ENCODE measurements at regions not wholly inside any gene's neighbourhood (a gene's known extent, or its start where the extent isn't known, plus 50 kb on each side); places are given as distances from the start of the nearest gene placed in this dataset.

DNA sequence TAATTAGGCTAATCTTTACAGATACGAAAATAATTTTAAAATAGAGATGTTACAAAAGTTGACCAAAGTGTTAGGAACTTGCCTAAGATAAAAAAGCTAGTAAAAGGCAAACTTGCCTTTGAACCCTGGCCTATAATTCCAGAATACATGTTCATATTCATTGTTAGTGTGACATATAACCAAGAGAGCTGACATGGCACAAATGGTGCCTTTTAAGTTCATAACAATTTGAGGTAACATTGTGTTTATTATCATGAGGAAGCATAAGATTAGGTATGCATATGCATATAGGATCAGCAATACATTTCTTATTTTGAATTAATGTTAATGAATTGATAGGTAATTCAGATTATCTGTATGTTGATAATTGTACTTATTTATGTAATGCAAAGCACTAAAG, 1537.9 kb upstream of the PRR20A start:
- 87% methylated on average over 1 of the region's 1 CpG for WGBS
- no peak for DNase-seq (ENCODE audit: low spot score in 2 of 2)
- Histone ChIP-seq H3K4me1 (no peaks in the 10 kb centered on the region), H3K27me3 (no peaks in the 10 kb centered on the region), H3K36me3 (no peaks in the 10 kb centered on the region), H3K9me3 (no peaks in the 10 kb centered on the region), H3K4me3 (no peak overlapping the region), H3K27ac (no peak overlapping the region)
- TF ChIP-seq POLR2AphosphoS5 (IDR thresholded peaks at IDR 0.05), result no peak
- no peak for TF ChIP-seq EP300 (IDR thresholded peaks at IDR 0.05)
- TF ChIP-seq POLR2A (IDR thresholded peaks at IDR 0.05), result no peak
- TF ChIP-seq, protein P1, sequence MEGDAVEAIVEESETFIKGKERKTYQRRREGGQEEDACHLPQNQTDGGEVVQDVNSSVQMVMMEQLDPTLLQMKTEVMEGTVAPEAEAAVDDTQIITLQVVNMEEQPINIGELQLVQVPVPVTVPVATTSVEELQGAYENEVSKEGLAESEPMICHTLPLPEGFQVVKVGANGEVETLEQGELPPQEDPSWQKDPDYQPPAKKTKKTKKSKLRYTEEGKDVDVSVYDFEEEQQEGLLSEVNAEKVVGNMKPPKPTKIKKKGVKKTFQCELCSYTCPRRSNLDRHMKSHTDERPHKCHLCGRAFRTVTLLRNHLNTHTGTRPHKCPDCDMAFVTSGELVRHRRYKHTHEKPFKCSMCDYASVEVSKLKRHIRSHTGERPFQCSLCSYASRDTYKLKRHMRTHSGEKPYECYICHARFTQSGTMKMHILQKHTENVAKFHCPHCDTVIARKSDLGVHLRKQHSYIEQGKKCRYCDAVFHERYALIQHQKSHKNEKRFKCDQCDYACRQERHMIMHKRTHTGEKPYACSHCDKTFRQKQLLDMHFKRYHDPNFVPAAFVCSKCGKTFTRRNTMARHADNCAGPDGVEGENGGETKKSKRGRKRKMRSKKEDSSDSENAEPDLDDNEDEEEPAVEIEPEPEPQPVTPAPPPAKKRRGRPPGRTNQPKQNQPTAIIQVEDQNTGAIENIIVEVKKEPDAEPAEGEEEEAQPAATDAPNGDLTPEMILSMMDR (IDR thresholded peaks at IDR 0.05), result no peak

DNA sequence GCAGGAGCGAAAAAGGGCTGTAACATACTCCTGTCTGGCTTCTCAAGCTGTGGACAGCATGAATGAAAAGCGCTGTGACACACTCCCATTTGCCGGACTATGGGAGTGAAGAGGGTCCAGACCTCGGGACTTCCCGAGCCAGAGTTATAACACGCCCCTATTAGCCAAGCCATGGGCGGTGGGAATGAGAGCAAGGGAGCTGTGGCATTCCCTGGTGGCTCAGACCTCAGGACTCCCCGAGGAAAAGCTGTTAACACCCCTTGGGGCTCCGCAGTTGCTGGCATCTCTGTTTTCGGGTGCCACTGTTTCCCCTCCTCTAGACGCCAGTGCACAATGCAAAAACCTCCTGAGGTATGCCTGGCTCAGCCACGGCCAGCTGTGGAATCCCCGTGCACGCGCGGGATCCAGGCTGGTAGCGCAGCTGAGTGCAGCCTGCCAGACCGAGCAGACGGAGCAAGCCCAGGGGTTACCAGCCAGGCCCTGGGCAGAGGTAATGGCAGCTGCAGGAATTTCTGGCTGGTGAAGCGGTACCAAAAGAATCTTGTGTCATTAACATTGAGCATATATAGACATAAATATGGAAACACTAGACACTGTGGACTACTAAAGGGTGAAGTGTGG, 1534.6 kb upstream of the PRR20A start:
- Histone ChIP-seq H3K27ac (no peak overlapping the region), H3K27me3 (no peaks in the 10 kb centered on the region), H3K9me3 (no peaks in the 10 kb centered on the region), H3K36me3 (no peaks in the 10 kb centered on the region), H3K4me3 (no peak overlapping the region), H3K4me1 (no peaks in the 10 kb centered on the region)
- no peak for DNase-seq (ENCODE audit: low spot score in 2 of 2)
- TF ChIP-seq EP300 (IDR thresholded peaks at IDR 0.05) (no peak), POLR2A (IDR thresholded peaks at IDR 0.05) (no peak), POLR2AphosphoS5 (IDR thresholded peaks at IDR 0.05) (no peak)
- TF ChIP-seq, protein P1 (IDR thresholded peaks at IDR 0.05), result no peak
- WGBS, result 95% methylated on average over 20 of the region's 20 CpGs

DNA sequence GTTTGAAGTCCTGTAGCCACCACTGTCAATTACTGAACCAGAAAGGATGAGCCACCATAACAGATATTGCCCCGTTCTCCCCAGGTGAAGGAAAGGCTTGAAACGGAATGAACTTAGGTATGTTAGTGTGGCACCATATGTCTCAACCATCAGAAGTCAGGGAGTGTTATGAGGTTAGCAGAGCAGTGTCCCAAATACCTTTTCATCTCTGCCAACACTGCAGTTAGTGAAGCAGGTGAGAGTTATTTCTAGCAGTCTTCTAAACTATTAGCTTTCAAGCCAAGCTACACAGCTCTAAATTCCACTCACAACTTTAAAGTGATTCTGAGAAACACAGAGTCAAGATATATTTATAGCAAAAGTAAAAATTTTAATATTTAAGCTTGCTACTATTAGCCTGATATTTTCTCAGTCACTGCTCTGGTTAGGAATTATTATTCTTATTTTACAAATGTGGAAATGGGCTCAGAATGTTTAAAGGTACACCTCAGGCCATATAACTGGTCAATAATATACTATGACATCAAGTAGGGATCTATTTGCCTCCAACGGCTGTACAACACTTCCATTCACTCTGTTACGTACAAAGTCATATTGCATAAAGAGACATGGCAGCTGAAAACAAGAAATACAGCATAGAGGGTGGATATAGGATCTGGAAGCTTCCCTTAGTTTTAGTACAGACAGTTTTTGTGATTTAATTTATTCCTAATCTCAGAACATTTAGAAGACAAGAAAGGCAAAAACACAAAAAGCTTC, 1527.1 kb upstream of the PRR20A start:
- Histone ChIP-seq H3K27me3 (no peaks in the 10 kb centered on the region), H3K4me3 (no peak overlapping the region), H3K36me3 (no peaks in the 10 kb centered on the region), H3K9me3 (no peaks in the 10 kb centered on the region), H3K4me1 (no peaks in the 10 kb centered on the region), H3K27ac (no peak overlapping the region)
- no peak for DNase-seq (ENCODE audit: low spot score in 2 of 2)
- TF ChIP-seq POLR2A (IDR thresholded peaks at IDR 0.05) (no peak), EP300 (IDR thresholded peaks at IDR 0.05) (no peak), POLR2AphosphoS5 (IDR thresholded peaks at IDR 0.05) (no peak)
- TF ChIP-seq, protein P1 (IDR thresholded peaks at IDR 0.05), result no peak
- WGBS, result 79% methylated on average over 4 of the region's 4 CpGs

DNA sequence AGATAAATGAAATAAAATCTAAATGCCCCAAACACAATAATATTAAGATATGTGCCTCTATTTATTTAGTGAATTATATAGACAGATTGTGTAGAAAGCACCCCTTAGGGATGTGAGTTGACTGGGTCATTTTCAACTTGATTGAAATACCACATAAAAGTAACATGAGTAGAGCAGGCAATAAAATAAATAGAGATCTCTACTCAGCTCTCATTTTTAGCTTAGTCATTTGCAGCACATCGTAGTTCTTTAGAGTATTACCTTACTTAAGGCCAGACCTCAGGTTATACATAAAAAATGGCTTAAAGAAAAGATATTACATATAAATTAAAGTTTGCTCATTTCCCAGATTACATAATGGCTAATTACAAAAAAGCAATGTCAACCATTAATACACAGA, 1525.6 kb upstream of the PRR20A start:
- no peaks in the 10 kb centered on the region for H3K27me3 ChIP-seq
- no peak for DNase-seq (ENCODE audit: low spot score in 2 of 2)
- 56% methylated on average over 1 of the region's 1 CpG for WGBS

DNA sequence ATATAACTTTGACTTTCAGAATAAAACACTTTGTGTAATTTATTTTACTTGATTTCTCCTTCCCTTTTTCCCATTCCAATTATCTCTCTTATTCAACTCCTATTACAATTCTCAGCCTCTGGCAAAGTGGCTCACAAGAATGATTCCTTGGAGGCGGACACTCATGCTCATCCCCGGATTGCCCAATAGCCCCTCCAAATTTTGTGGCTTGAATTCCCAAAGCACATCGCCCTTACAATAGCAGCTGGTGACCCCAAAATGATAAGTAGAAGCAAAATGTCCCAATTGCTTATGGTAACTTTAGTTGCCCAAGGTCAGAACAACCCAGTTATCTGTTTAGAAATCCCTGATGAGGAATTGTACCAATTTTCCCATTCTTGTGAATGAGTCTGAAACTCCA, 1523.5 kb upstream of the PRR20A start:
- DNase-seq (ENCODE audit: low spot score in 2 of 2), result no peak
- Histone ChIP-seq H3K9me3 (peaks cover 3% of the 10 kb centered on the region), H3K4me3 (no peak overlapping the region), H3K27me3 (no peaks in the 10 kb centered on the region), H3K27ac (no peak overlapping the region), H3K4me1 (no peaks in the 10 kb centered on the region), H3K36me3 (no peaks in the 10 kb centered on the region)
- TF ChIP-seq, protein P1 (IDR thresholded peaks at IDR 0.05), result no peak
- TF ChIP-seq EP300 (IDR thresholded peaks at IDR 0.05) (no peak), POLR2A (IDR thresholded peaks at IDR 0.05) (no peak), POLR2AphosphoS5 (IDR thresholded peaks at IDR 0.05) (no peak)
- WGBS, result 86% methylated on average over 3 of the region's 3 CpGs

More for the DNA sequence above, 1525.6 kb upstream of the PRR20A start:
- H3K9me3 ChIP-seq, result no peaks in the 10 kb centered on the region
- H3K27ac ChIP-seq, result no peak overlapping the region
- no peaks in the 10 kb centered on the region for H3K4me1 ChIP-seq
- TF ChIP-seq POLR2AphosphoS5 (IDR thresholded peaks at IDR 0.05) (no peak), EP300 (IDR thresholded peaks at IDR 0.05) (no peak), POLR2A (IDR thresholded peaks at IDR 0.05) (no peak)
- TF ChIP-seq, protein P1 (IDR thresholded peaks at IDR 0.05), result no peak
- H3K36me3 ChIP-seq, result no peaks in the 10 kb centered on the region
- no peak overlapping the region for H3K4me3 ChIP-seq

All from suprapubic skin (tissue), 4 donors.